Endothelial cell of umbilical vein (primary cell): ENCODE measurements at regions not wholly inside any gene's neighbourhood (a gene's known extent, or its start where the extent isn't known, plus 50 kb on each side); places are given as distances from the start of the nearest gene placed in this dataset.

ENCODE experiments used
- BruUV-seq: library from RNA; stranded (reverse); fragments of 400-500 nt; replicated peaks from 2 replicates; lab custom pipeline; 2021; lab: Mats Ljungman, UMichigan
- CTCF ChIA-PET: fragments of 300-600, 350-600 bp; sonication (Branson Sonifier 250); formaldehyde crosslinking; loops from one replicate; lab custom pipeline; 2021; ENCODE audit warnings: antibody characterized with exemption, inconsistent platforms; lab: Charles Lee
- POLR2A ChIA-PET: fragments of 300-600, 350-600 bp; sonication (Branson Sonifier 250); formaldehyde crosslinking; loops from one replicate; lab custom pipeline; 2021; ENCODE audit warnings: antibody characterized with exemption, inconsistent platforms; lab: Charles Lee
- DNase-seq: peaks from one replicate; pipeline ENCODE4 v3.0.0-alpha.2; 2011; ENCODE audit warnings: low read depth, low spot score
- FAIRE-seq: peaks from 2 replicates; lab custom pipeline; 2011; peaks lifted over from hg19 to GRCh38; lab: Jason Lieb, UNC
- H2AFZ ChIP-seq: 2 replicates; pipeline ENCODE4 v1.6.0; 2012; ENCODE audit warnings: low read depth, low read length, control low read depth, inconsistent platforms
- H3K27ac ChIP-seq: 2 replicates; pipeline ENCODE4 v1.5.1; 2011; ENCODE audit warnings: low read depth, mild to moderate bottlenecking, control low read depth, low read length, moderate library complexity; ENCODE audit not compliant: insufficient read depth
- H3K27me3 ChIP-seq, 2 experiments: 2 replicates each; pipeline versions ENCODE4 v1.6.0 to v1.6.1; 2011; ENCODE audit warnings: low read length in 2 of 2, mixed read lengths in 1 of 2; ENCODE audit not compliant: control insufficient read depth in 2 of 2, insufficient read depth in 2 of 2
- H3K36me3 ChIP-seq, 2 experiments: 2 replicates in 1 of 2; 3 replicates in 1 of 2; pipeline ENCODE4 v1.5.1; 2011; ENCODE audit warnings: low read length in 2 of 2, mild to moderate bottlenecking in 1 of 2, moderate library complexity in 1 of 2; ENCODE audit not compliant: control insufficient read depth in 2 of 2, insufficient read depth in 2 of 2; ENCODE audit errors: extremely low read depth in 1 of 2
- H3K4me1 ChIP-seq: 3 replicates; pipeline ENCODE4 v1.5.1; 2011; ENCODE audit warnings: mild to moderate bottlenecking, low read length; ENCODE audit not compliant: control insufficient read depth, insufficient read depth; ENCODE audit errors: extremely low read depth
- H3K4me2 ChIP-seq: 2 replicates; pipeline ENCODE4 v1.6.1; 2011; ENCODE audit warnings: low read length, control low read depth, mixed read lengths; ENCODE audit not compliant: insufficient read depth
- H3K4me3 ChIP-seq, 3 experiments: fragments of 200-600 bp in 1 of 3; sonication (generic), shearing (Covaris generic) in 1 of 3; replicated peaks in 1 of 3; 2 replicates each; pipeline ENCODE4 v1.5.1; 2011 to 2016; ENCODE audit warnings: control low read depth in 3 of 3, low read length in 3 of 3, mild to moderate bottlenecking in 2 of 3, inconsistent platforms in 1 of 3, low read depth in 1 of 3, moderate library complexity in 1 of 3; ENCODE audit not compliant: insufficient read depth in 1 of 3
- H3K79me2 ChIP-seq: 2 replicates; pipeline ENCODE4 v1.6.0; 2012; ENCODE audit warnings: low read length, inconsistent platforms; ENCODE audit not compliant: control insufficient read depth, insufficient read depth
- H3K9ac ChIP-seq: replicated peaks from 2 replicates; pipeline ENCODE3; 2011; ENCODE audit warnings: low read length, control low read depth; ENCODE audit not compliant: insufficient read depth; ENCODE audit errors: extremely low read depth
- H3K9me1 ChIP-seq: replicated peaks from 3 replicates; pipeline ENCODE4 v1.6.0; 2011; ENCODE audit warnings: mild to moderate bottlenecking, low read length; ENCODE audit not compliant: control insufficient read depth, insufficient read depth; ENCODE audit errors: extremely low read depth
- H3K9me3 ChIP-seq: replicated peaks from 2 replicates; pipeline ENCODE4 v1.5.1; 2012; ENCODE audit warnings: low read length, inconsistent platforms; ENCODE audit not compliant: control insufficient read depth, insufficient read depth
- H4K20me1 ChIP-seq: replicated peaks from 2 replicates; pipeline ENCODE3; 2011; ENCODE audit warnings: mild to moderate bottlenecking, low read length; ENCODE audit not compliant: control insufficient read depth, insufficient read depth; ENCODE audit errors: extremely low read depth
- CTCF ChIP-seq, 2 donors: IDR thresholded peaks; 1 replicate in 1 of 2; 2 replicates in 1 of 2; pipeline ENCODE4 v1.5.1; 2011; ENCODE audit warnings: low read length in 2 of 2, mild to moderate bottlenecking in 2 of 2, moderate library complexity in 2 of 2, control low read depth in 1 of 2, inconsistent platforms in 1 of 2, low read depth in 1 of 2; ENCODE audit not compliant: insufficient read depth in 1 of 2; ENCODE audit errors: extremely low read depth in 1 of 2
- EZH2 ChIP-seq: IDR thresholded peaks from 2 replicates; pipeline ENCODE4 v1.6.1; 2012; ENCODE audit warnings: borderline replicate concordance, low read depth, mild to moderate bottlenecking, moderate library complexity, low read length, inconsistent platforms; ENCODE audit not compliant: severe bottlenecking
- FOS ChIP-seq: IDR thresholded peaks from 2 replicates; pipeline ENCODE4 v1.6.1; 2011; ENCODE audit warnings: mild to moderate bottlenecking, low read length, moderate library complexity, borderline replicate concordance; ENCODE audit not compliant: insufficient read depth
- GATA2 ChIP-seq: IDR thresholded peaks from 2 replicates; pipeline ENCODE4 v1.7.0; 2011; ENCODE audit warnings: low read depth, mild to moderate bottlenecking, moderate library complexity, mixed read lengths, low read length; ENCODE audit not compliant: insufficient read length, insufficient read depth
- JUN ChIP-seq: IDR thresholded peaks from 2 replicates; pipeline ENCODE4 v1.6.1; 2011; ENCODE audit warnings: borderline replicate concordance, low read depth; ENCODE audit not compliant: insufficient read length, insufficient read depth
- MAX ChIP-seq: IDR thresholded peaks from 2 replicates; pipeline ENCODE4 v1.6.1; 2011; ENCODE audit not compliant: insufficient read depth, insufficient read length
- MYC ChIP-seq: IDR thresholded peaks from one replicate; pipeline ENCODE4 v1.6.1; 2011; ENCODE audit warnings: mild to moderate bottlenecking, low read depth, low read length
- POLR2A ChIP-seq: IDR thresholded peaks from 2 replicates; pipeline ENCODE4 v1.6.1; 2012; ENCODE audit warnings: low read depth, mild to moderate bottlenecking, control low read depth, low read length
- POLR2AphosphoS5 ChIP-seq: IDR thresholded peaks from 2 replicates; pipeline ENCODE4 v1.6.1; 2012; ENCODE audit warnings: low read depth, mild to moderate bottlenecking, control low read depth, low read length, moderate library complexity; ENCODE audit not compliant: insufficient read depth
- dilution Hi-C: fragments of 300-500 bp; cut with MboI; formaldehyde crosslinking; loops from one replicate; pipeline ENCODE4 v1.15.0; 2019; ENCODE audit warnings: low sequenced_read_pairs; ENCODE audit not compliant: extremely low pct_ligation_motif_present
- intact Hi-C: fragments of 100-400 bp; cut with micrococcal nuclease; formaldehyde crosslinking; loops from one replicate; pipeline ENCODE4 v1.10.0; 2022

GRCh38 chr10:61042533-61042932 lies 98.5 kb upstream of the RHOBTB1 start:
- CTCF ChIA-PET = interaction anchor here (1.0 kb wide), 1 partner anchor 18 kb away, joined by 3 read pairs; no protein-coding TSS in a partner anchor
- FAIRE-seq (no peak), DNase-seq (no peak)
- TF ChIP-seq POLR2AphosphoS5 = no peak
- no peak for TF ChIP-seq FOS
- TF ChIP-seq POLR2A = no peak
- TF ChIP-seq GATA2 = no peak
- no peak for TF ChIP-seq MAX
- no peak for TF ChIP-seq CTCF (IDR thresholded peaks at IDR 0.05; ENCODE audit: extremely low read depth in 1 of 2, insufficient read depth in 1 of 2, low read depth in 1 of 2, low read length in 2 of 2)
- TF ChIP-seq MYC = no peak
- TF ChIP-seq JUN = no peak
- TF ChIP-seq EZH2 = no peak
- POLR2A ChIA-PET = no interaction called here
- no peaks in the 10 kb centered on the region for H4K20me1 ChIP-seq
- no peak overlapping the region for H2AFZ ChIP-seq
- dilution Hi-C loops = no loop called here
- no peaks in the 10 kb centered on the region for H3K36me3 ChIP-seq
- no peaks in the 10 kb centered on the region for H3K9me3 ChIP-seq
- no peak overlapping the region for H3K4me3 ChIP-seq
- H3K9ac ChIP-seq = no peak overlapping the region
- peaks cover 0 to 7% of the 10 kb centered on the region in 2 experiments for H3K27me3 ChIP-seq
- no peaks in the 10 kb centered on the region for H3K9me1 ChIP-seq
- intact Hi-C loops = no loop called here
- H3K4me1 ChIP-seq = no peaks in the 10 kb centered on the region
- no peak overlapping the region for H3K27ac ChIP-seq
- no peak overlapping the region for H3K4me2 ChIP-seq
- BruUV-seq = no TSS peak
- H3K79me2 ChIP-seq = no peaks in the 10 kb centered on the region
